ENCODE measurements at regions not wholly inside any gene's neighbourhood (a gene's known extent, or its start where the extent isn't known, plus 50 kb on each side); places are given as distances from the start of the nearest gene placed in this dataset.

- H3K4me1 ChIP-seq, result no peaks in the 10 kb centered on the region
- intact Hi-C loops (cut with DNase I), result no loop called here
- no peak for ATAC-seq
- no peak for DNase-seq
- no peaks in the 10 kb centered on the region for H3K27me3 ChIP-seq
- H3K27ac ChIP-seq, result no peak overlapping the region
- H3K36me3 ChIP-seq, result no peaks in the 10 kb centered on the region
- H3K4me3 ChIP-seq, result no peak overlapping the region
- WGBS, 4 donors, result 60 to 71% (median 67%) methylated on average over 2 of the region's 2 CpGs
- TF ChIP-seq, protein P1, sequence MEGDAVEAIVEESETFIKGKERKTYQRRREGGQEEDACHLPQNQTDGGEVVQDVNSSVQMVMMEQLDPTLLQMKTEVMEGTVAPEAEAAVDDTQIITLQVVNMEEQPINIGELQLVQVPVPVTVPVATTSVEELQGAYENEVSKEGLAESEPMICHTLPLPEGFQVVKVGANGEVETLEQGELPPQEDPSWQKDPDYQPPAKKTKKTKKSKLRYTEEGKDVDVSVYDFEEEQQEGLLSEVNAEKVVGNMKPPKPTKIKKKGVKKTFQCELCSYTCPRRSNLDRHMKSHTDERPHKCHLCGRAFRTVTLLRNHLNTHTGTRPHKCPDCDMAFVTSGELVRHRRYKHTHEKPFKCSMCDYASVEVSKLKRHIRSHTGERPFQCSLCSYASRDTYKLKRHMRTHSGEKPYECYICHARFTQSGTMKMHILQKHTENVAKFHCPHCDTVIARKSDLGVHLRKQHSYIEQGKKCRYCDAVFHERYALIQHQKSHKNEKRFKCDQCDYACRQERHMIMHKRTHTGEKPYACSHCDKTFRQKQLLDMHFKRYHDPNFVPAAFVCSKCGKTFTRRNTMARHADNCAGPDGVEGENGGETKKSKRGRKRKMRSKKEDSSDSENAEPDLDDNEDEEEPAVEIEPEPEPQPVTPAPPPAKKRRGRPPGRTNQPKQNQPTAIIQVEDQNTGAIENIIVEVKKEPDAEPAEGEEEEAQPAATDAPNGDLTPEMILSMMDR (IDR thresholded peaks at IDR 0.05), result no peak
- no peak for TF ChIP-seq POLR2A (IDR thresholded peaks at IDR 0.05)
- peaks cover 0 to 17% (median 14%) of the 10 kb centered on the region in 12 donors for H3K9me3 ChIP-seq
Measured at GRCh38 chr20:56195946-56196345, 52.6 kb upstream of the MC3R start.
